Central memory CD8-positive, alpha-beta T cell (primary cell): ENCODE measurements at regions not wholly inside any gene's neighbourhood (a gene's known extent, or its start where the extent isn't known, plus 50 kb on each side); places are given as distances from the start of the nearest gene placed in this dataset.

ENCODE experiments used
- ATAC-seq: fragments of 150-1000 bp; cut with Tn5 transposase; replicated peaks from 2 replicates; pipeline ENCODE4 v1.10.0; 2022; ENCODE audit warnings: mild to moderate bottlenecking, moderate FRiP score, moderate number of reproducible peaks; ENCODE audit not compliant: poor library complexity, severe bottlenecking; ENCODE audit errors: extremely low read depth
- DNase-seq, 2 donors: peaks; one replicate each; pipeline ENCODE4 v3.0.0; 2021; ENCODE audit warnings: low spot score in 2 of 2
- H3K27ac Mint-ChIP-seq: one replicate; pipeline ENCODE4 v1.8.0; 2022; ENCODE audit warnings: low read depth, mild to moderate bottlenecking, moderate library complexity, mixed read lengths
- H3K27me3 Mint-ChIP-seq: one replicate; pipeline ENCODE4 v1.8.0; 2022; ENCODE audit warnings: mixed read lengths
- H3K36me3 Mint-ChIP-seq: one replicate; pipeline ENCODE4 v1.8.0; 2022; ENCODE audit warnings: mild to moderate bottlenecking, moderate library complexity, mixed read lengths; ENCODE audit not compliant: insufficient read depth
- H3K4me1 Mint-ChIP-seq: one replicate; pipeline ENCODE4 v1.8.0; 2022; ENCODE audit warnings: mixed read lengths
- H3K4me3 Mint-ChIP-seq: one replicate; pipeline ENCODE4 v1.8.0; 2022; ENCODE audit warnings: mild to moderate bottlenecking, moderate library complexity, mixed read lengths
- H3K9me3 Mint-ChIP-seq: one replicate; pipeline ENCODE4 v1.8.0; 2022; ENCODE audit warnings: mixed read lengths

DNA sequence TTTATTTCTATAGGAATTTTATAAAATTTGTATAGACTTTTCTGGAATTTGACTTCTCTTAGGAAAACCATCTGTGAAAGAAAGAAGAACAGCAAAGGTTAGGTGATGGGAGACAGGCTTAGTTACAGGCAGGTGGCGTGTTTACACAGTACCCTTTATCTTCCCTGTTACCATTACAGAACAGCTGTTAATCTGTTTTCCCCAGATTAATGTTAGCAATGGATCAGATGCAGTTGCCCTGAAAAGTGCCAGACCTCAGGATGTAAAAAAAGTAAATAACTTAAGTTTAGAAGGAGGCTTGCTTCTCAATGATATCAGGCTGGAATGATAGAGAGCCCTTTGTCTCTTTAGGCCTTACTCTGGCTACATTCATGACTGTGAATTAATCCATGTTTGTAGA, 1186.5 kb upstream of the TENM4 start:
- ATAC-seq = no peak
- H3K4me3 Mint-ChIP-seq = no peak overlapping the region
- no peak overlapping the region for H3K27ac Mint-ChIP-seq
- no peak for DNase-seq
- no peaks in the 10 kb centered on the region for H3K36me3 Mint-ChIP-seq
- no peaks in the 10 kb centered on the region for H3K27me3 Mint-ChIP-seq
- H3K4me1 Mint-ChIP-seq = no peaks in the 10 kb centered on the region
- peaks cover 16% of the 10 kb centered on the region for H3K9me3 Mint-ChIP-seq

DNA sequence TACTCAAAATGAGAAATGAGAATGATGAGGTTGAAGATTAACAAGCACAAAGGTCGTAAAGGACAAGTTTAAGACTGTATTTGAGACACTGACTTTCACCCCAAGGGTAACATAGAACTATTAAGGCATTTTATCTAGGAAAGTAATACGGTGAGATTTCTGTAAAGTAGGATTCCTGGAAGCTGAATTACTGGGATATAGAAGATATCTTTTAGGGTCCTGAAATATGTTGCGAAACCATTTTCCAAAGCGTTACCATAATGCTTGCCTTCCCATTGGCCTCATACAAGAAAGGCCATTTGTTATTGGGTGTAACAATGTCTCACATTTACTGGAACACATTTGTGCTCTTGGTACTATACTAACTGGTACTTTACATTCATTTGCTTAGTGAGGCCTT, 1185.9 kb upstream of the TENM4 start:
- Mint-ChIP-seq H3K4me1 (no peaks in the 10 kb centered on the region), H3K9me3 (peaks cover 16% of the 10 kb centered on the region), H3K4me3 (no peak overlapping the region), H3K27me3 (no peaks in the 10 kb centered on the region), H3K36me3 (no peaks in the 10 kb centered on the region), H3K27ac (no peak overlapping the region)
- DNase-seq = no peak
- no peak for ATAC-seq

DNA sequence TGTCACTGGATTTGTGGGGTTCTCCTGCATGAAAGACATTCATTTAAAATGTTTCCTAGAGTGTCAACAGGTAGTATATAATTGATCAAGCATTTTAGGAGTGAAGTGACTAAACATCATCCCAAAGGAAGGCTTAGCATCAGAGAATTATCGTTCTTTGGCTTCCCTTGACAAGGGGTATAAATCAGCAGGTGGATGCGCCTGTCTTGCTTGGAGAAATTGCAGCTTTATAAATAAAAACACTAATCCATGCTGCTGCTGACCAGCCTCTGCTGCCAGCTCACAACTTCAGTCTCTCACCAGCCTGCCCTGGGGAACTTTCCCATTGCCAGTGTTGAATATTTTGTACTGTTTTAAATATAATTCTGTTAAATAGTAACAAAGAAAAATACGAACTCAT, 1184.7 kb upstream of the TENM4 start:
- DNase-seq (no peak), ATAC-seq (no peak)
- H3K36me3 Mint-ChIP-seq = no peaks in the 10 kb centered on the region
- H3K4me3 Mint-ChIP-seq = no peak overlapping the region
- H3K27me3 Mint-ChIP-seq = no peaks in the 10 kb centered on the region
- no peaks in the 10 kb centered on the region for H3K4me1 Mint-ChIP-seq
- no peak overlapping the region for H3K27ac Mint-ChIP-seq
- H3K9me3 Mint-ChIP-seq = peaks cover 16% of the 10 kb centered on the region

DNA sequence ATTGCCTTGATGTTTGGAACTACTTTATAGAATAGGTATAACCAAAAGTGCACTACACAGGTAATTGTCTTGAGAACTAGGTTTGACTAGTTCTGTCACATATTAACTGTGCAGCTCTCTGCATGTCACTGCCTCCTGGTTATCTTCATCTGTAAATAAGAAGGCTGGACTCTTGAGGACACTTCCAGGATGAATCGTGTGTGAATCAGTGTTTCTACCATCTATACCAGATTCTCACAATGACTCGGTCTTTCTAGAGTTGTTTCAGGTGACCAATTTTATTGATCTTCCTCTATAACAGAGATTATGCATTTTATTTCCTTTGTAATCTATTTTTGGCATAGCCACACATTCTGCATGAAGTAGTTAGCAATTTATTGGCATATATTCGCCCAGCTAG, 1181.0 kb upstream of the TENM4 start:
- peaks cover 14% of the 10 kb centered on the region for H3K9me3 Mint-ChIP-seq
- ATAC-seq (no peak), DNase-seq (no peak)
- no peak overlapping the region for H3K4me3 Mint-ChIP-seq
- no peaks in the 10 kb centered on the region for H3K4me1 Mint-ChIP-seq
- H3K27me3 Mint-ChIP-seq = no peaks in the 10 kb centered on the region
- no peaks in the 10 kb centered on the region for H3K36me3 Mint-ChIP-seq
- no peak overlapping the region for H3K27ac Mint-ChIP-seq

DNA sequence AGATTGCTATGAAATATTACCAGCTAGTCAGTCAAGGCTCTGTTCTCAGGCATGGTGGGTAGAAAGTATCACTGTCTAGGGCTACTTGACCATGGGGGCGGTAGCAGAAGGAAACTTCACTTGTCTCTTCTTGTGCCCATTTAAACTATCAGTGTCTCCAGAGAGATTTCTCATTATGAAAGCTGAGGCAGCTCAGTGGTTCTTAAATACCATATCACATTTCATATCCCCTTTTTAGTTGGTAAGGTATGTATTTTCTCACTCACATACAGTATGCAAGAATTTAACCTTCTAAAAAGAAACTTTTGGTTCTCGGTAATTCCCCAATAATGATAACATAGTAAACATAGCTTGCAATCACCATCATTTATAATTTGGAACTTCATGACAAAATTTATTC, 1180.0 kb upstream of the TENM4 start:
- peaks cover 14% of the 10 kb centered on the region for H3K9me3 Mint-ChIP-seq
- DNase-seq (no peak), ATAC-seq (no peak)
- H3K4me3 Mint-ChIP-seq = no peak overlapping the region
- no peaks in the 10 kb centered on the region for H3K36me3 Mint-ChIP-seq
- H3K4me1 Mint-ChIP-seq = no peaks in the 10 kb centered on the region
- H3K27me3 Mint-ChIP-seq = no peaks in the 10 kb centered on the region
- H3K27ac Mint-ChIP-seq = no peak overlapping the region

DNA sequence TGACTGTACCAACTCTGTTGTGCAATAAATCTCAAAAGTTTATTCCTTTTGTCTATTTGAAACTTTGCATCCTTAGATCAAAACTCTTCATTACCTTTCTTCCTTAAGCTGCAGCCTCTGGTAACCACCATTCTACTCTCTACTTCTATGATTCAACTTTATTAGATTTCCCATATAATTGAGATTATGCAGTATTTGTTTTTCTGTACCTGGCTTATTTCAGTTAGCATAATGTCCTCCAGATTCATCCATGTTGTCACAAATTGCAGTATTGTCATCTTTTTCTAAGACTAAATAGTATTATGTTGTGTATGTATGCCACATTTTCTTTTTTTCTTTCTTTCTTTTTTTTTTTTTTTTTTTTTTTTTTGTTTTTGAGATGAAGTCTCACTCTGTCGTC, 1176.3 kb upstream of the TENM4 start:
- Mint-ChIP-seq H3K9me3 (peaks cover 10% of the 10 kb centered on the region), H3K4me1 (no peaks in the 10 kb centered on the region), H3K27me3 (no peaks in the 10 kb centered on the region), H3K27ac (no peak overlapping the region), H3K36me3 (no peaks in the 10 kb centered on the region), H3K4me3 (no peak overlapping the region)
- ATAC-seq = no peak
- no peak for DNase-seq

DNA sequence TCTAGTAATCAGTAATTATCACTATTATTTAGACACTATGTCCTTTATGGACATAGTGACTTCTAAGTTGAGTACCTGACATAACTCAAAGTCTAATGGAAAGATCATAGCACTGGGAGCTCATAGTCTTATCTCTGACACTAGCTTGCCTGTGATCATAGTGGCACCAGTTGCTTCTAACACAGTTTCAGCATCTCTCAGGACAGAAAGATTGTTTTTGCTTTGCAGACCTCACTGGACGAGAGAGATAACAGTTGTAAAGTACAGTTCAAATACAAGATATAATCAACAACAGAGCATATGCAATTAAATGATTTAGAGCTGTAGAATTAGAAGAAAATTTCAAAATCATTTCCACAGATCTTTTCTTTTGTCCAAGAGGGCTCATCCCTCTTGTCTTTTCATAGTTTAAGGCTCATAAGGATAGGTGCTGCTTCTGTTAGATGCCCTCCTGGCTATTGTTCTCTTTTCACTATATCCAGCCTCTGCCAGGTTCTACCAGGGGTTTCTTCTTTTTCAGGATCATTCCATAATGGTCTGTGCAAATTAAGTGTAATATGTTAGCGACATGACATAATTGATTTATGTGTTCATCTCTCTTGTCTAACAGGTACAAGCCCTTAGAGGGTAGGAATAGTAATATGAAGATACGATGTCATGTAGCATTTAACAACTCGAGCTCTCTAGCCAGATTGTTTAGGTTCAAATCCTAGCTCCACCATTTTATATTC, 1175.4 kb upstream of the TENM4 start:
- no peak overlapping the region for H3K27ac Mint-ChIP-seq
- H3K4me1 Mint-ChIP-seq = no peaks in the 10 kb centered on the region
- no peaks in the 10 kb centered on the region for H3K27me3 Mint-ChIP-seq
- DNase-seq (no peak), ATAC-seq (no peak)
- peaks cover 2% of the 10 kb centered on the region for H3K36me3 Mint-ChIP-seq
- no peak overlapping the region for H3K4me3 Mint-ChIP-seq
- H3K9me3 Mint-ChIP-seq = peaks cover 12% of the 10 kb centered on the region

DNA sequence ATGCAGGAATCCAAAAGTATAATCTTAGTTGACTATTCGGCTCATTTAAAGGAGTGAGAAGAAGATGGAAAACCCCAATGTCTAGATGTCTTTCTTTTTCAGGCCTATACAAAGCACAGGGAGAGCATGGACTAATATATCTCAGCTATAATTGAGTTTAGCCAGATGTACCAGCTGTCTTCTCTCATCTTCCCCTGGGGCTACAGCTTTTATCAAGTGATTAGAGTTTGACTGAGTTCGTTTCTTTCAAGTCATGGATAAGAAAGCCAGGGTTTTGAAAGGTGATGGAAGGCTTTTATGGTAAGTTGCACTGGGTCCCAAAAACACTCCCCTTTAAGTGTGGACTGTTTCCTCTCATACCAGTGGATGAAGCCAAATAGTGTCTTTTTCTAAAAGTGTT, 1172.8 kb upstream of the TENM4 start:
- DNase-seq (no peak), ATAC-seq (no peak)
- H3K36me3 Mint-ChIP-seq = peaks cover 2% of the 10 kb centered on the region
- no peak overlapping the region for H3K4me3 Mint-ChIP-seq
- H3K9me3 Mint-ChIP-seq = peaks cover 27% of the 10 kb centered on the region
- H3K27me3 Mint-ChIP-seq = no peaks in the 10 kb centered on the region
- no peaks in the 10 kb centered on the region for H3K4me1 Mint-ChIP-seq
- H3K27ac Mint-ChIP-seq = no peak overlapping the region

DNA sequence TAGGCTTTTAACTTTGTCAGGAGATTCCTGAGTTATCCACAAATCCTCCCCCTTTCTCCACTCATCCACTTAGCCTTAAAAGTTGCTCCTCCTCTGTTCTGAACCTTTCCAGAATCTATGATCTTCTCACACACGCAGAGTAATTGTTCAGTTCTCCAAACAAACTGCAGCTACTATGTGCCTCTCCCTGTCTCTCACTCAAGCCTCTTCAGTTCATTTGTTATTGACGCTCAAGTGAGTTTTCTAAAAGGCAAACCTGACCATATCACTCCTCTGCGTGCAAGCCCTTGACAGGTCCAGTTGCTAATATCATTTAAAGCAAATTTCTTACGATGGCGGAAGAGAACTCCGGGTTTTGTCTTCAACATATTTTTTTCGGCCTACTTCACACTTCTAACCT, 1169.7 kb upstream of the TENM4 start:
- Mint-ChIP-seq H3K9me3 (peaks cover 31% of the 10 kb centered on the region), H3K27ac (no peak overlapping the region)
- ATAC-seq = no peak

DNA sequence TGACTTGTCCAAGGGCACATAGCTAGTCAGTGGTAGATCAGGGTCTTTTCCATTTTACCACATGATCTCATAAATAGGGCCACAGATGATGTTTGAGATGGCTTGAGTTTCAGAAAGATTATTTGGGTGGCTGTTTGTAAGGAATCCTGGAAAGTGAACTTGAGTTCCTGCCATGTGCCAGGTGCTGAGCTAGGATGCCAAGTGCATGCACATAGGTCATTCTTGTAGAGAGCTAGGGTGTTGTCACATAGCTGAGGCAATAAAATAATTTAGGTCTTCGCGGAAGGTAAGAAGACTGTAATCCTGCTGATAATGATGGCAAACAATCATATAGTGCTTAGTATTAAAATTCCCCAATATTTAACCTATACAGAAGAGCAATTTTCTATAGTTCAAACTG, 1162.6 kb upstream of the TENM4 start:
- no peak for ATAC-seq
- no peak overlapping the region for H3K27ac Mint-ChIP-seq
- H3K4me3 Mint-ChIP-seq = no peak overlapping the region
- no peaks in the 10 kb centered on the region for H3K4me1 Mint-ChIP-seq
- peaks cover 23% of the 10 kb centered on the region for H3K9me3 Mint-ChIP-seq
- no peak for DNase-seq
- no peaks in the 10 kb centered on the region for H3K36me3 Mint-ChIP-seq
- no peaks in the 10 kb centered on the region for H3K27me3 Mint-ChIP-seq

More for the DNA sequence above, 1169.7 kb upstream of the TENM4 start:
- Mint-ChIP-seq H3K4me3 (no peak overlapping the region), H3K4me1 (no peaks in the 10 kb centered on the region), H3K27me3 (no peaks in the 10 kb centered on the region), H3K36me3 (peaks cover 2% of the 10 kb centered on the region)
- DNase-seq = no peak

DNA sequence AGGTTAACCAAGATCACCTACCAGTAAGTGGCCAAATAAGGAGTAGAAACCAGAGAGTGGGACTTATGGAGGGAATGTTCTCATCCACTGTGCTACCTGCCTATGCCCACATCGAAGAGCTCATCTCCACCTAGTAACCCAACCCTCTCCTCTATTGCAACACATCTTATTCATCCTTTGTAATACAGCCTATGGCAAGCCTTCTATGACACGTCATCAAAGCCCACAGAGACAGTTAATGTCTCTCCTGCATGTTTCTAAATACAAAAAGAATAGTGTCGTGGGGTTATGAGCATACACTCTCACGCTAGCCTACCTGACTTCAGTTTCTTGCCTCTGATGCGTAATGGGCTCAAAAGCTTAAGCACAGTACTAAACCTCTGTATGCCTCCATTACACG, 1158.1 kb upstream of the TENM4 start:
- no peaks in the 10 kb centered on the region for H3K4me1 Mint-ChIP-seq
- H3K27me3 Mint-ChIP-seq = no peaks in the 10 kb centered on the region
- no peak overlapping the region for H3K4me3 Mint-ChIP-seq
- no peak for ATAC-seq
- no peaks in the 10 kb centered on the region for H3K36me3 Mint-ChIP-seq
- peaks cover 24% of the 10 kb centered on the region for H3K9me3 Mint-ChIP-seq
- DNase-seq = no peak
- H3K27ac Mint-ChIP-seq = no peak overlapping the region

DNA sequence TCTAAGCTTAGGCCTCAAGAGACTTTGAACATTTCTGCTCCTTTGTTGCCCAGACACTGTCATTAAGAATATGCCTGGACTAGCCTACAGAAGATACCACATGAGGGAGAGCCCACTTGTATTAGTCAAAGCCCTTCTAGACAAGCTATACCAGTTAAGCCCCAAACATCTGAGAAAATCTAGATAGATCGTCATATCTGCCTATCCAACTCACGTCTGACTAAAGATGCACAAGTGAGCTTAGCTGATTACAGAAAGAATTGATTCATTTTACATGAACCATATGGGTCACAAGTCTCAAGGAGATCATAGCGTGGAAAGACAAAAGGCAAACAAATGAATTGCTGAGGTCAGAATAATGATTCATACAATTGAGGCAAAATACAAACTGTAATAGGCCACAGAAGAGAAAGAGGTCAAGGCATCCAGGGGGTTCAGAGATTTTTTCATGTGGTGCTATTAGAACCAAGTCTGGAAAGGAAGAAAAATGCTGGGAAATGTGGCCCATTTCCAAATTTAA, 1155.5 kb upstream of the TENM4 start:
- no peak for ATAC-seq
- no peak overlapping the region for H3K27ac Mint-ChIP-seq
- H3K36me3 Mint-ChIP-seq = no peaks in the 10 kb centered on the region
- no peak for DNase-seq
- no peak overlapping the region for H3K4me3 Mint-ChIP-seq
- H3K4me1 Mint-ChIP-seq = no peaks in the 10 kb centered on the region
- peaks cover 20% of the 10 kb centered on the region for H3K9me3 Mint-ChIP-seq
- no peaks in the 10 kb centered on the region for H3K27me3 Mint-ChIP-seq

DNA sequence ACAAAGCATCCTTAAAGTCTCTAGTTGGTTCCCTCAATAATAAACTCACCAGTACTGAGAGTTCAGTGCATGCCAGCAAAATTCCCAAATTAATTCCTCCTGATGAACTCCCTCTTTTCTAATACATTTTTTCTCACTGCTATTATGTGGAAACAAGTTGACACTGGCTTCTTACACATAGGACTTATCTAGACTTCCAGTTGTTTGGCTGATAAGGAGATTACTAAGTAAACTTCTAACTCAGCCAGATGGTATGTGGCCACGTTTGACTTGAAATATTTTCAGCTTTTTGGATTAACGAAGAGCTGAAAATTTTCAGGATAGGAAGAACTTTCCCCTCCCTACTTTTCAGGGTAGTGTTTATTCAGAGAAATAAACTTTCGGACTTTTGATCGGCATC, 1154.2 kb upstream of the TENM4 start:
- DNase-seq = no peak
- Mint-ChIP-seq H3K4me1 (no peaks in the 10 kb centered on the region), H3K27me3 (no peaks in the 10 kb centered on the region), H3K4me3 (no peak overlapping the region), H3K9me3 (peaks cover 19% of the 10 kb centered on the region), H3K36me3 (no peaks in the 10 kb centered on the region), H3K27ac (no peak overlapping the region)
- ATAC-seq = no peak
